GM12878 (cell line): ENCODE measurements at regions not wholly inside any gene's neighbourhood (a gene's known extent, or its start where the extent isn't known, plus 50 kb on each side); places are given as distances from the start of the nearest gene placed in this dataset.

ENCODE experiments used
- ATAC-seq: fragments of 200-7000 bp; cut with Tn5 transposase; 3 replicates; pipeline ENCODE4 v1.9.1; 2020; ENCODE audit warnings: mild to moderate bottlenecking, moderate library complexity
- BruUV-seq: library from RNA; stranded (reverse); fragments of 400-500 nt; replicated peaks from 2 replicates; lab custom pipeline; 2021; lab: Mats Ljungman, UMichigan
- CTCF ChIA-PET: fragments of 300-600 bp; sonication (Branson Sonifier 250); formaldehyde crosslinking; extraction: SDS; loops from one replicate; lab custom pipeline; 2021; ENCODE audit warnings: inconsistent platforms; lab: Yijun Ruan, JAX
- POLR2A ChIA-PET: fragments of 350-600 bp; formaldehyde crosslinking; extraction: SDS; loops from one replicate; lab custom pipeline; 2021; ENCODE audit warnings: inconsistent platforms; lab: Charles Lee
- RAD21 ChIA-PET: fragments of 300-600 bp; sonication (Branson Sonifier 250); formaldehyde crosslinking; loops from one replicate; lab custom pipeline; 2023; ENCODE audit warnings: antibody characterized with exemption; ENCODE audit not compliant: unreplicated experiment; lab: Charles Lee
- SMC1A ChIA-PET: fragments of 300-600 bp; sonication (Branson Sonifier 250); formaldehyde crosslinking; loops from one replicate; lab custom pipeline; 2023; ENCODE audit not compliant: unreplicated experiment, uncharacterized antibody; lab: Charles Lee
- DNase-seq: peaks from one replicate; pipeline ENCODE4 v3.0.0-alpha.2; 2011; ENCODE audit warnings: low read depth, low spot score
- FAIRE-seq: peaks from 3 replicates; lab custom pipeline; 2011; peaks lifted over from hg19 to GRCh38; lab: Jason Lieb, UNC
- H2AFZ ChIP-seq: 2 replicates; pipeline ENCODE4 v1.6.0; 2011; ENCODE audit warnings: low read depth, low read length, control low read depth; ENCODE audit not compliant: control insufficient read depth
- H3K27ac ChIP-seq: 2 replicates; pipeline ENCODE4 v1.5.1; 2011; ENCODE audit warnings: control low read depth; ENCODE audit not compliant: control insufficient read depth, insufficient read depth
- H3K27me3 ChIP-seq, 2 experiments: replicated peaks in 1 of 2; 2 replicates each; pipeline versions ENCODE4 v1.6.0 to v1.6.1; 2011; ENCODE audit warnings: low read length in 1 of 2; ENCODE audit not compliant: control insufficient read depth in 2 of 2, insufficient read depth in 2 of 2
- H3K36me3 ChIP-seq, 2 experiments: 2 replicates each; pipeline ENCODE4 v1.5.1; 2011; ENCODE audit warnings: low read length in 1 of 2; ENCODE audit not compliant: control insufficient read depth in 2 of 2, insufficient read depth in 2 of 2
- H3K4me1 ChIP-seq: 2 replicates; pipeline ENCODE4 v1.6.1; 2011; ENCODE audit warnings: mild to moderate bottlenecking, low read length, moderate library complexity, mixed read lengths; ENCODE audit not compliant: control insufficient read depth, insufficient read depth
- H3K4me2 ChIP-seq: 2 replicates; pipeline ENCODE4 v1.6.0; 2011; ENCODE audit warnings: control low read depth; ENCODE audit not compliant: control insufficient read depth, insufficient read depth
- H3K4me3 ChIP-seq: fragments of 200-600 bp; sonication (generic); 2 replicates; pipeline ENCODE4 v1.5.1; 2016
- H3K79me2 ChIP-seq: 2 replicates; pipeline ENCODE4 v1.6.0; 2011; ENCODE audit warnings: low read length; ENCODE audit not compliant: control insufficient read depth, insufficient read depth
- H3K9ac ChIP-seq: 2 replicates; pipeline ENCODE4 v1.8.0; 2011; ENCODE audit warnings: low read length, control low read depth, mixed read lengths; ENCODE audit not compliant: control insufficient read depth, insufficient read depth
- H3K9me3 ChIP-seq: replicated peaks from 3 replicates; pipeline ENCODE4 v1.5.1; 2011; ENCODE audit warnings: mild to moderate bottlenecking, low read length; ENCODE audit not compliant: control insufficient read depth, insufficient read depth
- H4K20me1 ChIP-seq: 2 replicates; pipeline ENCODE4 v1.6.0; 2011; ENCODE audit not compliant: control insufficient read depth, insufficient read depth
- CBX3 ChIP-seq: fragments of 200-600 bp; sonication (generic); IDR thresholded peaks from 2 replicates; pipeline ENCODE4 v1.6.1; 2016; ENCODE audit warnings: low read depth, borderline replicate concordance
- CREB1 ChIP-seq: IDR thresholded peaks from 2 replicates; pipeline ENCODE4 v1.6.1; 2012; ENCODE audit warnings: low read depth, mild to moderate bottlenecking, inconsistent platforms
- ESRRA ChIP-seq: IDR thresholded peaks from 2 replicates; pipeline ENCODE4 v1.6.1; 2012; ENCODE audit warnings: mild to moderate bottlenecking, low read length, improper control_type of control experiment
- FOS ChIP-seq: IDR thresholded peaks from 3 replicates; pipeline ENCODE4 v1.6.1; 2011; ENCODE audit warnings: borderline replicate concordance; ENCODE audit not compliant: insufficient read length; ENCODE audit errors: extremely low read depth
- IKZF2 ChIP-seq, 2 experiments: fragments of 450-650 bp; IDR thresholded peaks; 2 replicates each; pipeline ENCODE4 v1.6.1; 2017; ENCODE audit warnings: mild to moderate bottlenecking in 2 of 2, moderate library complexity in 2 of 2
- RELB ChIP-seq: fragments of 450-650 bp; IDR thresholded peaks from 2 replicates; pipeline ENCODE4 v1.6.1; 2017; ENCODE audit warnings: low read depth, mild to moderate bottlenecking, moderate library complexity
- REST ChIP-seq: IDR thresholded peaks from 2 replicates; pipeline ENCODE4 v1.6.1; 2012; ENCODE audit warnings: mild to moderate bottlenecking, low read depth, low read length
- SMAD5 ChIP-seq: IDR thresholded peaks from 2 replicates; pipeline ENCODE4 v1.6.1; 2016; ENCODE audit warnings: antibody characterized with exemption, low read depth
- SP1 ChIP-seq: IDR thresholded peaks from one replicate; pipeline ENCODE4 v1.6.1; 2011; ENCODE audit warnings: low read depth, low read length
- SPI1 ChIP-seq: IDR thresholded peaks from 2 replicates; pipeline ENCODE4 v1.6.1; 2011; ENCODE audit warnings: low read depth, mild to moderate bottlenecking, low read length, moderate library complexity, borderline replicate concordance; ENCODE audit not compliant: insufficient read depth
- SREBF1 ChIP-seq: IDR thresholded peaks from 2 replicates; pipeline ENCODE4 v1.6.1; 2012; ENCODE audit warnings: mild to moderate bottlenecking, low read length
- STAT1 ChIP-seq: fragments of 450-650 bp; conservative IDR thresholded peaks from 2 replicates; pipeline ENCODE4 v1.6.1; 2014; ENCODE audit warnings: antibody characterized with exemption, mild to moderate bottlenecking
- SUPT20H ChIP-seq: IDR thresholded peaks from 2 replicates; pipeline ENCODE4 v1.6.1; 2011; ENCODE audit warnings: low read depth, mild to moderate bottlenecking, low read length, moderate library complexity, borderline replicate concordance; ENCODE audit not compliant: control insufficient read depth
- ZBTB4 ChIP-seq: fragments of 450-650 bp; formaldehyde crosslinking; IDR thresholded peaks from 2 replicates; pipeline ENCODE4 v1.4.0; 2022; ENCODE audit warnings: mild to moderate bottlenecking, moderate library complexity
- WGBS: methylation state at CpG from one replicate; pipeline ENCODE4 v1.1.6; 2016; ENCODE audit warnings: low lambda C conversion rate; ENCODE audit not compliant: insufficient replicate concordance, insufficient coverage; ENCODE audit errors: missing lambda C conversion rate; 5-methylcytosine and 5-hydroxymethylcytosine counted together
- in situ Hi-C: fragments of 300-500 bp; cut with MboI; formaldehyde crosslinking; loops from 9 replicates; pipeline ENCODE4 v1.14.3; 2018; ENCODE audit warnings: mixed read lengths
- intact Hi-C: fragments of 100-400 bp; cut with micrococcal nuclease; formaldehyde crosslinking; loops from one replicate; pipeline ENCODE4 v1.14.2; 2022; ENCODE audit not compliant: unreplicated experiment

- in situ Hi-C loops: no loop called here
- intact Hi-C loops: no loop called here
- DNase-seq (no peak), FAIRE-seq (no peak), ATAC-seq (no peak)
- no peak for TF ChIP-seq RELB
- TF ChIP-seq CBX3: no peak
- no peak for TF ChIP-seq FOS
- TF ChIP-seq SP1: no peak
- no peak for TF ChIP-seq SMAD5
- TF ChIP-seq SPI1: no peak
- no peak for TF ChIP-seq ZBTB4 (CRISPR knock-in tag)
- no peak for TF ChIP-seq IKZF2 (IDR thresholded peaks at IDR 0.05)
- TF ChIP-seq SREBF1: no peak
- no peak for TF ChIP-seq ESRRA
- no peak for TF ChIP-seq CREB1
- no peak for TF ChIP-seq STAT1
- TF ChIP-seq SUPT20H: no peak
- no peak for TF ChIP-seq REST
- Histone ChIP-seq H3K27me3 (no peaks in the 10 kb centered on the region), H2AFZ (no peak overlapping the region), H3K4me1 (no peaks in the 10 kb centered on the region), H3K27ac (no peak overlapping the region), H3K9ac (no peak overlapping the region), H3K9me3 (no peaks in the 10 kb centered on the region), H3K79me2 (no peaks in the 10 kb centered on the region), H3K4me3 (no peak overlapping the region), H3K36me3 (no peaks in the 10 kb centered on the region), H4K20me1 (no peaks in the 10 kb centered on the region), H3K4me2 (no peak overlapping the region)
- ChIA-PET RAD21 (no interaction called here), POLR2A (no interaction called here), SMC1A (no interaction called here), CTCF (no interaction called here)
- WGBS: 37% methylated on average over 8 of the region's 8 CpGs
- no TSS peak for BruUV-seq
Observed at GRCh38 chr10:131034451-131034850, 277.1 kb downstream of the TCERG1L start.
